GM21825 (cell line): ENCODE measurements at regions not wholly inside any gene's neighbourhood (a gene's known extent, or its start where the extent isn't known, plus 50 kb on each side); places are given as distances from the start of the nearest gene placed in this dataset.
"Not testable (repeated sequence)": the region's sequence is repeated elsewhere in the genome, so short reads cannot be mapped to it uniquely, and the experiment has no call there.

Experiments used
- ATAC-seq: cut with Tn5 transposase; IDR thresholded peaks from one replicate; pipeline ENCODE4 v1.9.1; 2021; ENCODE audit warnings: mild to moderate bottlenecking, moderate library complexity; ENCODE audit not compliant: unreplicated experiment

- no peak for ATAC-seq
These were observed 597.2 kb downstream of the GOLGA6L6 start for GRCh38 chr15:19944261-19944888.

DNA sequence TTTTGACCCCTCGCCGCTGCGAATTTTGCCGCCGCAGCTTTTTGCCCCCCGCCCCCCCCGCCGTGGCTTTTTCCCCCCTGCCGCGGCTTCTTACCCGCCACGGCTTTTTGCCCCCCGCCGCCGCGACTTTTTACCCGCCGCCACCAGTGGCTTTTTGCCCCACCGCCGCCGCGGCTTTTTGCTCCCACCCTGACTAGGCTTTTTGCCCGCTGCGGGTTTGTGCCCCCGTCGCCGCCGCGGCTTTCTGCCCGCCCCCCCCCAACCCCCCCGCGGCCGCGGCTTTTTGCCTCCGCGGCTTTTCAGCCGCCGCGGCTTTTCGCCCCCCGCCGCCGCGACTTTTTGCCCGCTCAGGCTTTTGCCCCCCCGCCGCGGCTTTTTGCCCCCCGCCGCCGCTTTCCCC, 598.1 kb downstream of the GOLGA6L6 start:
- ATAC-seq: no peak

DNA sequence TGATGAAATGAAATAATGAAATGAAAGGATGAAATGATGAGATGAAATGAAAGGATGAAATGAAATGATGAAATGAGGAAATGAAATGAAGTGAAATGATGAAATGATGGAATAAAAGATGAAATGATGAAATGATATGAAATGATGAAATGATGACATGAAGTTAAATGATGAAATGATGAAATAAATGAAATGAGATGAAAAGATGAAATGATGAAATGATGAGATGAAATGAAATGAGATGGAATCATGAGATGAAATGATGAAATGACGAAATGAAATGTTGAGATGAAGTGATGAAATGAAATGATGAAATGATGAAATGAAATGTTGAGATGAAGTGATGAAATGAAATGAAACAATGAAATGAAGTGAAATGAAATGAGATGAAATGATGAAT, 638.3 kb downstream of the GOLGA6L6 start:
- not testable (repeated sequence) for ATAC-seq

- not testable (repeated sequence) for ATAC-seq
These were observed 639.2 kb downstream of the GOLGA6L6 start for GRCh38 chr15:19902388-19902787.

- ATAC-seq: not testable (repeated sequence)
These were observed 640.2 kb downstream of the GOLGA6L6 start for GRCh38 chr15:19901414-19901813.

DNA sequence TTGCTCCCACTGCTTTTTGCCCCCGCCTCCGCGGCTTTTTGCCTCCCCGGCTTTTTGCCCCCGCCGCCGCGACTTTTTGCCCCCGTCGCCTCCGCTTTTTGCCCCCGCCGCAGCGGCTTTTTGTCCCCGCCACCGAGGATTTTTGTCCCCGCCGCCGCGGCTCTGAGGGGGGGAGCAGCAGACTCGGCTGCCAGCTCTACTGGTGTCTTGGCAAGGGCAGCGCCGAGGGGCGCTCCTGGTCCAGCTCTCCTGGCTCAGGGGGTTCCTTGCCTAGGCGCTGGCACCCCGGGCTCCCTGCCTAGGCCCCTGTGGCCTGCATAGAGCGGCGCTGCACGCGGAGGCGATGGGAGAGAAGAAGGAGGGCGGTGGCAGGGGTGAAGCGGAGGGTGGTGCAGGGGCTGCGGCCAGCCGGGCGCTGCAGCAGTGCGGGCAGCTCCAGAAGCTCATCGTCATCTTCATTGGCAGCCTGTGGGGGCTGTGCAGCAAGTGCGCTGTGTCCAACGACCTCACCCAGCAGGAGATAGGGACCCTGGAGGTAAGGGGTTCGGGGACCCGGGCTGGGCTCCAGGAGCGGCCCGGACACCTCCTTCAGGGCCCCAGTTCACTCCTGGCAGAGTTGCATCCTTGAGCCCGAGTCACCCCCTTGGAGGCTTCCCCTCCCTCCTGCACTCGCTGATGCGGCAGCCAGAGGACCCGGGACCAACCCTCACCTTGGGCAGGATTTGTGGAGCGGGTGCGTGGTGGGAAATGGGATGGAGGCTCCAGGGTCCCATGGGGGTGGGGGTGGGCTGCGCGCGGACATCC, 642.4 kb downstream of the GOLGA6L6 start:
- ATAC-seq: no peak

DNA sequence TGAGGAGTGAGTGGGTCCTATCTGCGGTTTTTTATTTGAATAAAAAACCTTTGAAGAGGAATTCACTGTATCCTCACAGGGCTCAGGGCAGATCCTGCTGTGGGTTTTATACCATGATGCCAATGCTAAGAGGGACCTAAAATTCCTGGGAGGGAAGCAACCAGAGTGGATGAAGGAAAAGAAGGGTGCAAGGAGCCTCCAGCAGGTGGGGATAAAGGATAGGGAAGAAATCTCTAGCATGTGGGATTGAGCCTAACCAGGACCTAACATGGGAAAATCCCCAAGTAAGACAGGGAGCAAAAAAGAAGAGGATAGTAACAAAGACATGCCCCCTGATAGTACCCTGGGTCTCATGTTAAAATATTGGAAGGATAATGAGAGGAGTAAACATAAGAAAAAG, 652.8 kb downstream of the GOLGA6L6 start:
- not testable (repeated sequence) for ATAC-seq

- ATAC-seq: not testable (repeated sequence)
These were observed 697.5 kb downstream of the GOLGA6L6 start for GRCh38 chr15:19844061-19844460.
